BE2C (cell line): ENCODE measurements at regions not wholly inside any gene's neighbourhood (a gene's known extent, or its start where the extent isn't known, plus 50 kb on each side); places are given as distances from the start of the nearest gene placed in this dataset.

Experiments used
- DNase-seq: peaks from one replicate; pipeline ENCODE4 v3.0.0-alpha.2; 2020
- H3K27me3 ChIP-seq: fragments of 250-450 bp; sonication (Bioruptor Pico); 2 replicates; pipeline ENCODE4 v1.5.1; 2020; ENCODE audit warnings: mild to moderate bottlenecking
- H3K36me3 ChIP-seq: fragments of 250-450 bp; sonication (Bioruptor Pico); 2 replicates; pipeline ENCODE4 v1.5.1; 2020; ENCODE audit warnings: mild to moderate bottlenecking
- H3K4me1 ChIP-seq: fragments of 250-450 bp; sonication (Bioruptor Pico); 2 replicates; pipeline ENCODE4 v1.5.1; 2020
- H3K4me3 ChIP-seq: 2 replicates; pipeline ENCODE4 v1.5.1; 2011; ENCODE audit warnings: low read depth, low read length
- H3K9me3 ChIP-seq: fragments of 250-450 bp; sonication (Bioruptor Pico); 2 replicates; pipeline ENCODE4 v1.5.1; 2020
- CTCF ChIP-seq: IDR thresholded peaks from 2 replicates; pipeline ENCODE4 v1.5.1; 2012; ENCODE audit warnings: mild to moderate bottlenecking, low read depth, low read length

GRCh38 chr15:85976102-85976501 lies 103.6 kb upstream of the AGBL1 start:
- H3K36me3 ChIP-seq: no peaks in the 10 kb centered on the region
- no peaks in the 10 kb centered on the region for H3K4me1 ChIP-seq
- no peak overlapping the region for H3K4me3 ChIP-seq
- TF ChIP-seq CTCF: no peak
- DNase-seq: no peak
- no peaks in the 10 kb centered on the region for H3K9me3 ChIP-seq
- H3K27me3 ChIP-seq: no peaks in the 10 kb centered on the region

- Histone ChIP-seq H3K4me1 (no peaks in the 10 kb centered on the region), H3K36me3 (no peaks in the 10 kb centered on the region), H3K9me3 (no peaks in the 10 kb centered on the region), H3K27me3 (no peaks in the 10 kb centered on the region), H3K4me3 (no peak overlapping the region)
- no peak for TF ChIP-seq CTCF
- DNase-seq: no peak
These were observed 102.7 kb upstream of the AGBL1 start for GRCh38 chr15:85976986-85977385.

GRCh38 chr15:85977586-85977985 lies 102.1 kb upstream of the AGBL1 start:
- H3K4me1 ChIP-seq: no peaks in the 10 kb centered on the region

GRCh38 chr15:85979929-85980328 lies 99.7 kb upstream of the AGBL1 start:
- H3K4me3 ChIP-seq: no peak overlapping the region
- H3K36me3 ChIP-seq: no peaks in the 10 kb centered on the region
- no peak for DNase-seq
- no peak for TF ChIP-seq CTCF
- no peaks in the 10 kb centered on the region for H3K9me3 ChIP-seq
- H3K4me1 ChIP-seq: no peaks in the 10 kb centered on the region
- H3K27me3 ChIP-seq: no peaks in the 10 kb centered on the region

More at GRCh38 chr15:85977586-85977985, 102.1 kb upstream of the AGBL1 start:
- no peak for DNase-seq
- Histone ChIP-seq H3K27me3 (no peaks in the 10 kb centered on the region), H3K9me3 (no peaks in the 10 kb centered on the region), H3K4me3 (no peak overlapping the region), H3K36me3 (no peaks in the 10 kb centered on the region)
- no peak for TF ChIP-seq CTCF

- H3K36me3 ChIP-seq: no peaks in the 10 kb centered on the region
- H3K9me3 ChIP-seq: no peaks in the 10 kb centered on the region
- H3K27me3 ChIP-seq: no peaks in the 10 kb centered on the region
- H3K4me1 ChIP-seq: no peaks in the 10 kb centered on the region
- TF ChIP-seq CTCF: no peak
- DNase-seq: no peak
- H3K4me3 ChIP-seq: no peak overlapping the region
These were observed 98.7 kb upstream of the AGBL1 start for GRCh38 chr15:85980946-85981345.

GRCh38 chr15:85984241-85984640 lies 95.4 kb upstream of the AGBL1 start:
- TF ChIP-seq CTCF: no peak
- no peak for DNase-seq
- Histone ChIP-seq H3K4me3 (no peak overlapping the region), H3K4me1 (no peaks in the 10 kb centered on the region), H3K36me3 (no peaks in the 10 kb centered on the region), H3K9me3 (no peaks in the 10 kb centered on the region), H3K27me3 (no peaks in the 10 kb centered on the region)
